SK-N-SH (cell line): ENCODE measurements at regions not wholly inside any gene's neighbourhood (a gene's known extent, or its start where the extent isn't known, plus 50 kb on each side); places are given as distances from the start of the nearest gene placed in this dataset.

ENCODE experiments used
- CHD2 ChIP-seq: fragments of 150-350 bp; IDR thresholded peaks from 2 replicates; pipeline ENCODE4 v1.6.1; 2018; ENCODE audit warnings: low read length; ENCODE audit not compliant: partially characterized antibody
- CTCF ChIP-seq: fragments of 200-600 bp; sonication (generic); IDR thresholded peaks from 2 replicates; pipeline ENCODE4 v1.6.1; 2017; ENCODE audit warnings: antibody characterized with exemption, mild to moderate bottlenecking, moderate library complexity
- EP300 ChIP-seq, 2 experiments: IDR thresholded peaks; 2 replicates each; pipeline versions ENCODE4 v1.4.0 to v1.6.1; 2012; ENCODE audit warnings: borderline replicate concordance in 1 of 2, low read depth in 1 of 2, low read length in 1 of 2
- FOSL2 ChIP-seq: IDR thresholded peaks from 2 replicates; pipeline ENCODE4 v1.4.0; 2012; ENCODE audit warnings: low read depth, mild to moderate bottlenecking, moderate library complexity, borderline replicate concordance
- FOXM1 ChIP-seq: IDR thresholded peaks from 2 replicates; pipeline ENCODE4 v1.4.0; 2012; ENCODE audit warnings: low read depth, mild to moderate bottlenecking
- GABPA ChIP-seq: IDR thresholded peaks from 2 replicates; pipeline ENCODE4 v1.4.0; 2012; ENCODE audit warnings: low read depth, mild to moderate bottlenecking
- MXI1 ChIP-seq: IDR thresholded peaks from 2 replicates; pipeline ENCODE4 v1.6.1; 2012; ENCODE audit warnings: mild to moderate bottlenecking, low read depth, low read length, improper control_type of control experiment
- NFIC ChIP-seq: IDR thresholded peaks from 2 replicates; pipeline ENCODE4 v1.4.0; 2012; ENCODE audit warnings: borderline replicate concordance
- POLR2AphosphoS5 ChIP-seq: IDR thresholded peaks from 2 replicates; pipeline ENCODE4 v1.6.1; 2012; ENCODE audit warnings: low read depth, low read length
- RCOR1 ChIP-seq: fragments of 150-350 bp; IDR thresholded peaks from 2 replicates; pipeline ENCODE4 v1.6.1; 2017; ENCODE audit warnings: antibody characterized with exemption, low read length
- REST ChIP-seq: IDR thresholded peaks from 2 replicates; pipeline ENCODE4 v1.6.1; 2012; ENCODE audit warnings: mild to moderate bottlenecking, low read depth, low read length, moderate library complexity
- SMC3 ChIP-seq: IDR thresholded peaks from 2 replicates; pipeline ENCODE4 v1.6.1; 2012; ENCODE audit warnings: low read depth, low read length, improper control_type of control experiment
- TAF1 ChIP-seq: IDR thresholded peaks from 2 replicates; pipeline ENCODE4 v1.6.1; 2012; ENCODE audit warnings: low read depth, mild to moderate bottlenecking, low read length, moderate library complexity, borderline replicate concordance
- TEAD4 ChIP-seq: IDR thresholded peaks from 2 replicates; pipeline ENCODE4 v1.4.0; 2012; ENCODE audit warnings: mild to moderate bottlenecking, borderline replicate concordance; ENCODE audit not compliant: insufficient read depth

GRCh38 chr3:102630531-102630930, 195.7 kb downstream of the ZPLD1 start:
- no peak for TF ChIP-seq NFIC
- no peak for TF ChIP-seq TAF1
- no peak for TF ChIP-seq FOXM1
- TF ChIP-seq POLR2AphosphoS5, result no peak
- no peak for TF ChIP-seq CTCF
- TF ChIP-seq RCOR1, result no peak
- no peak for TF ChIP-seq EP300 (IDR thresholded peaks at IDR 0.05; ENCODE audit: borderline replicate concordance in 1 of 2, low read depth in 1 of 2, low read length in 1 of 2)
- no peak for TF ChIP-seq REST
- no peak for TF ChIP-seq SMC3
- no peak for TF ChIP-seq GABPA
- TF ChIP-seq CHD2, result no peak
- TF ChIP-seq FOSL2, result no peak
- no peak for TF ChIP-seq MXI1
- no peak for TF ChIP-seq TEAD4
